K562 (cell line): ENCODE measurements at regions not wholly inside any gene's neighbourhood (a gene's known extent, or its start where the extent isn't known, plus 50 kb on each side); places are given as distances from the start of the nearest gene placed in this dataset.
A peak's percentile ranks its signal among the peaks of the same experiment; 100 is the strongest.

ENCODE experiments used
- CBX2 ChIP-seq: fragments of 200-600 bp; sonication (generic); IDR thresholded peaks from one replicate; pipeline ENCODE4 v1.6.1; 2012; ENCODE audit warnings: mild to moderate bottlenecking, low read length, inconsistent platforms; ENCODE audit not compliant: insufficient read depth, poor library complexity, severe bottlenecking
- DEAF1 ChIP-seq: fragments of 450-650 bp; formaldehyde crosslinking; IDR thresholded peaks from 2 replicates; pipeline ENCODE4 v1.4.0; 2020; ENCODE audit warnings: mild to moderate bottlenecking, moderate library complexity
- MCM2 ChIP-seq: fragments of 450-650 bp; IDR thresholded peaks from 2 replicates; pipeline ENCODE4 v1.6.1; 2017; ENCODE audit warnings: low read depth, mild to moderate bottlenecking
- MNT ChIP-seq, 2 experiments: fragments of 450-650 bp; conservative IDR thresholded peaks; 2 replicates each; pipeline ENCODE4 v1.6.1; 2017; ENCODE audit warnings: mild to moderate bottlenecking in 2 of 2, moderate library complexity in 2 of 2
- MXD1 ChIP-seq: fragments of 250-450 bp; sonication (Bioruptor Pico); IDR thresholded peaks from 2 replicates; pipeline ENCODE4 v1.8.0; 2021; ENCODE audit warnings: borderline replicate concordance, mild to moderate bottlenecking, moderate library complexity; ENCODE audit not compliant: poor library complexity, severe bottlenecking
- REST ChIP-seq, 2 experiments: fragments of 450-650 bp; formaldehyde crosslinking in 1 of 2; IDR thresholded peaks; 2 replicates each; pipeline versions ENCODE4 v1.4.0 to v1.6.1; 2014 to 2020; ENCODE audit warnings: mild to moderate bottlenecking in 2 of 2, borderline replicate concordance in 1 of 2, low read depth in 1 of 2
- TBL1XR1 ChIP-seq, 2 experiments: IDR thresholded peaks; 2 replicates each; pipeline ENCODE4 v1.6.1; 2012; ENCODE audit warnings: improper control_type of control experiment in 2 of 2, low read length in 2 of 2, mild to moderate bottlenecking in 1 of 2
- ZNF384 ChIP-seq: IDR thresholded peaks from 2 replicates; pipeline ENCODE4 v1.6.1; 2012; ENCODE audit warnings: low read depth, low read length, improper control_type of control experiment
- ZNF592 ChIP-seq: fragments of 450-650 bp; IDR thresholded peaks from 2 replicates; pipeline ENCODE4 v1.6.1; 2017; ENCODE audit warnings: antibody characterized with exemption, mild to moderate bottlenecking

- TF ChIP-seq ZNF384 (peak; percentile 55), REST (IDR thresholded peaks at IDR 0.05; ENCODE audit: borderline replicate concordance) (peak; percentile 92), REST (CRISPR knock-in tag; IDR thresholded peaks at IDR 0.05; ENCODE audit: low read depth) (no peak), MXD1 (CRISPR knock-in tag) (no peak), CBX2 (no peak), MNT (conservative IDR thresholded peaks at IDR 0.05) (0 out of 4 replicates have a peak, but pooled peaks of 1 of the 2 experiments have one; percentile 31), DEAF1 (peak; percentile 98), TBL1XR1 (IDR thresholded peaks at IDR 0.05; ENCODE audit: low read length in 2 of 2) (peak in 1 of 2 experiments; percentile 29; a peak in 1 of 4 replicates), MCM2 (no peak), ZNF592 (peak; percentile 72)
Observed at GRCh38 chr7:25565949-25566348, 337.7 kb upstream of the NPVF start (continued).
